ENCODE measurements at regions not wholly inside any gene's neighbourhood (a gene's known extent, or its start where the extent isn't known, plus 50 kb on each side); places are given as distances from the start of the nearest gene placed in this dataset.
"Not testable (repeated sequence)": the region's sequence is repeated elsewhere in the genome, so short reads cannot be mapped to it uniquely, and the experiment has no call there.

GRCh38 chr3:4030624-4031023 lies 231.4 kb downstream of the LRRN1 start:
- FAIRE-seq = no peak

- no peak for FAIRE-seq
Observed at GRCh38 chr3:4033296-4033695, 234.1 kb downstream of the LRRN1 start.

- FAIRE-seq = no peak
Observed at GRCh38 chr3:4036046-4036445, 236.8 kb downstream of the LRRN1 start.

- no peak for FAIRE-seq
Observed at GRCh38 chr3:4038351-4038750, 239.1 kb downstream of the LRRN1 start.

- no peak for FAIRE-seq
Observed at GRCh38 chr3:4042070-4042469, 242.8 kb downstream of the LRRN1 start.

- no peak for FAIRE-seq
Observed at GRCh38 chr3:4042869-4043268, 243.6 kb downstream of the LRRN1 start.

GRCh38 chr3:4043867-4044575 lies 244.8 kb downstream of the LRRN1 start:
- no peak for FAIRE-seq

GRCh38 chr3:4044619-4045018 lies 245.4 kb downstream of the LRRN1 start:
- FAIRE-seq = no peak

GRCh38 chr3:4045756-4046155 lies 246.5 kb downstream of the LRRN1 start:
- no peak for FAIRE-seq

- FAIRE-seq = no peak
Observed at GRCh38 chr3:4047366-4047765, 248.1 kb downstream of the LRRN1 start.

- no peak for FAIRE-seq
Observed at GRCh38 chr3:4052706-4053105, 250.5 kb upstream of the SETMAR start.

GRCh38 chr3:4053975-4054374 lies 249.2 kb upstream of the SETMAR start:
- no peak for FAIRE-seq

- no peak for FAIRE-seq
Observed at GRCh38 chr3:4060064-4060463, 243.1 kb upstream of the SETMAR start.

GRCh38 chr3:4060603-4061002 lies 242.6 kb upstream of the SETMAR start:
- FAIRE-seq = no peak

- FAIRE-seq = no peak
Observed at GRCh38 chr3:4061195-4061594, 242.0 kb upstream of the SETMAR start.

GRCh38 chr3:4061783-4062360 lies 241.3 kb upstream of the SETMAR start:
- FAIRE-seq = no peak

- no peak for FAIRE-seq
Observed at GRCh38 chr3:4062621-4063020, 240.5 kb upstream of the SETMAR start.

- no peak for FAIRE-seq
Observed at GRCh38 chr3:4063916-4064574, 239.1 kb upstream of the SETMAR start.

GRCh38 chr3:4065085-4065484 lies 238.1 kb upstream of the SETMAR start:
- FAIRE-seq = no peak

- FAIRE-seq = no peak
Observed at GRCh38 chr3:4065554-4065953, 237.6 kb upstream of the SETMAR start.

- no peak for FAIRE-seq
Observed at GRCh38 chr3:4067893-4068292, 235.3 kb upstream of the SETMAR start.

- FAIRE-seq = no peak
Observed at GRCh38 chr3:4069796-4070195, 233.4 kb upstream of the SETMAR start.

- FAIRE-seq = no peak
Observed at GRCh38 chr3:4071481-4072184, 231.5 kb upstream of the SETMAR start.

GRCh38 chr3:4077278-4077677 lies 225.9 kb upstream of the SETMAR start:
- FAIRE-seq = not testable (repeated sequence)
